Stimulated activated CD4-positive, alpha-beta T cell treated with anti-CD3 and anti-CD28 coated beads, Interleukin-1b, Interleukin-23, amount 100 ng/mL, for 4 hours (primary cell): ENCODE measurements at regions not wholly inside any gene's neighbourhood (a gene's known extent, or its start where the extent isn't known, plus 50 kb on each side); places are given as distances from the start of the nearest gene placed in this dataset.

Experiments
- DNase-seq, 2 donors: peaks; one replicate each; pipeline ENCODE4 v3.0.0-alpha.2; 2020; ENCODE audit warnings: low read depth in 2 of 2

DNA sequence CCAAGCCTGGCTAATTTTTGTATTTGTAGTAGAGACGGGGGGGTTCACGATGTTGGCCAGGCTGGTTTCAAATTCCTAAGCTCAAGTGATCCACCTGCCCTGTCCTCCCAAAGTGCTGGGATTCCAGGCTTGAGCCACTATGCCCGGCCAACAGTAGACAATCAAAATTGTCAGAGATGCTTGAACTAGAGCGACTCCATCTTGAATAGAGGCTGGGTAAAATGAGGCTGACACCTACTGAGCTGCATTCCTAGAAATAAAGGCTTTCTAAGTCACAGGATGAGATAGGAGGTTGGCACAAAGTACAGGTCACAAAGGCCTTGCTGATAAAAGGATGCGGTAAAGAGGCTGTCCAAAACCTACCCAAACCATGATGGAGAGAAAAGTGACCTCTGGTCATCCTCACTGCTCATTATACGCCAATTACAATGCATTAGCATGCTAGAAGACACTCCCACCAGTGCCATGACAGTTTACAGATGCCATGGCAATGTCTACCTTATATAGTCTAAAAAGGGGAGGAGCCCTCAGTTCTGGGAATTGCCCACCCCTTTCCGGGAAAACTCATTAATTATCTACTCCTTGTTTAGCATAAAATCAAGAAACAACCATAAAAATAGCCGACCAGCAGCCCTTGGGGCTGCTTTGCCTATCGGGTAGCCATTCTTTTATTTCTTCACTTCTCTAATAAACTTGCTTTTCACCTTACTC, 134.5 kb downstream of the BAMBI start:
- DNase-seq = no peak

DNA sequence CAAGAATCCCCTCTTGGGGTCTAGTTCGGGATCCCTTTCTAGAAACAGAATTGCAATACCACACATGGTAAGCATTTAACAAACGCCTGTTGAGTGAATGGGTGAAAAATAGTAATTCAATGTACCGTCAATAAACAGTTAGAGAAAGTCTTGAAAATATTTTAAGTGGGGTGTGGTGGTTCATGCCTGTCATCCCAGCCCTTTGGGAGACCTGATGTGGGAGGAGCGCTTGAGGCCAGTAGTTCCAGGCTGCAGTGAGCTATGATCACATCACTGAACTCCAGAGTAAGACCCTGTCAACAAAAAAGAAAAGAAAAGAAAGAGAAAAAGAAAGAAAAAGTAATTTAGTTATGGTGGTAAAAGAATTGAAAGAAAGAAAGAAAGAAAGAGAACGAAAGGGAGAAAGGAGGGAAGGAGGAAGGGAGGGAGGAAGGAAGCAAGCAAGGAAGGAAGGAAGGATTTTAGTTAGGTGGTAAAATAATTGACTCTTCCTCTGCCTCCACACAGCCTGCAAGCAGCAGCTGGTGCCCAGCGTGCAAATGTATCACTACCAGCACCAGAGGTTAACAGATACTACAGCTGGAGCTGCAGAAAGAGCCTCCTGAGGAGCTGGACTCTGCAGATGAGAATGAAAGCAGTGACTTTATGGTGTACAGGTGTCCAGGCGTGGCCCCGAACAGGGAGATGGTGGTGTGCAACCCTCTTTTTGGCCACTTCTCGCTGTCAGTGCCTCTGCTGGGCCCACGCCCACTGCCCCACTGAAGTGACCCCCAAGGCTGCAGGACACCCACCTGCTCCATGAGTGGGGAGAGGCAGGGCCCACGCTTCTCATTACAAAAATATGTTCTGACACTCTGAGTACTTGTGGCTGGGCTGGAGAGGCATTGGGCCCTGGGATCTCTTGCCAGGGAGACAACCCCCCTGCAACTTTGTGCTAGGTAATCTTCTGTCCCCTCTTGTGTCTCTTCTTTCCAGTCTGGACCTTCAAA, 135.4 kb downstream of the BAMBI start:
- no peak for DNase-seq

DNA sequence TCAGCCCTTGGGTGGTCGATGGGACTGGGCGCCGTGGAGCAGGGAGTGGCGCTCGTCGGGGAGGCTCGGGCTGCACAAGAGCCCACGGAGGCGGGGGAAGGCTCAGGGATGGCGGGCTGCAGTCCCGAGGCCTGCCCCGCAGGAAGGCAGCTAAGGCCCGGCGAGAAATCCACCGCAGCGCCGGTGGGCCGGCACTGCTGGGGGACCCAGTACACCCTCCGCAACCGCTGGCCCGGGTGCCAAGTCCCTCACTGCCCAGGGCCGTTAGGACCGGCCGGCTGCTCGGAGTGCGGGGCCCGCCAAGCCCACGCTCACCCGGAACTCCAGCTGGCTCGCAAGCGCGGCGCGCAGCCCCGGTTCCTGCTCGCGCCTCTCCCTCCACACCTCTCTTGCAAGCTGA, 138.4 kb downstream of the BAMBI start:
- no peak for DNase-seq

DNA sequence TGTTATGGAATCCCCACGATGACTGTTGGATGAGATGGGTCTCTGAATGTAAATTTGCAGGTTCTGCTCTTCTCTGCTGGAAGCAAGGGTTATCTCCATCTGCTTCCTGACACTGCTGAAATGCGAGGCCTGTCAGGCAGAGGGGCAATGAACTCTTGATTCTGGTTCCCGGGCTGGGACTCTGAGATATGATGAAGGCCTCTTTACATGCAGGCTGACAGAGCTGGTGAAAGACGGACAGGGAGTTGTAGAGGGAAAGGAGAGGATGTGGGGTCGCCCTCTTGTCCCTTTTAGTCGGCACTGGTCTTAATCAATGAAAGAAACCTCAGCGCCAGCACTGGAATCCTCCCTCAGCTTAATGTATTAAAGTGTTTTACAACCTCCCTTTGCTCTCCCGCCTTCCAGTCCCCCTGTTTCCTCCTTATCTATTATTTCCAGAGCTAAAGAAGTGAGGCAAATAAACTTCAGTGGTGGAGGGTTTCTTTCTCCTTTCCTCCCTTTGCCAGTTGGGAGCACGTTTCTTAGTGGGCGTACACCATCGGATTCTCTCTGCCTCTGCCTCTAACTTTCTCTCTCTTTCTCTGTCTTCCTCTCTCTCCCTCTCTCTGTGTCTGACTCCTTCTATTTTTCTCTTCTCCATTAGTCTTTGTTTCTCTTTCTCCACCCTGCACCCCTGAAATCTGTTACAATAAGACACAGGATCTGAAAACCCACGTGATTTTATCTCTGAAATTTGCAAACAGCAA, 145.6 kb downstream of the BAMBI start:
- DNase-seq = no peak

DNA sequence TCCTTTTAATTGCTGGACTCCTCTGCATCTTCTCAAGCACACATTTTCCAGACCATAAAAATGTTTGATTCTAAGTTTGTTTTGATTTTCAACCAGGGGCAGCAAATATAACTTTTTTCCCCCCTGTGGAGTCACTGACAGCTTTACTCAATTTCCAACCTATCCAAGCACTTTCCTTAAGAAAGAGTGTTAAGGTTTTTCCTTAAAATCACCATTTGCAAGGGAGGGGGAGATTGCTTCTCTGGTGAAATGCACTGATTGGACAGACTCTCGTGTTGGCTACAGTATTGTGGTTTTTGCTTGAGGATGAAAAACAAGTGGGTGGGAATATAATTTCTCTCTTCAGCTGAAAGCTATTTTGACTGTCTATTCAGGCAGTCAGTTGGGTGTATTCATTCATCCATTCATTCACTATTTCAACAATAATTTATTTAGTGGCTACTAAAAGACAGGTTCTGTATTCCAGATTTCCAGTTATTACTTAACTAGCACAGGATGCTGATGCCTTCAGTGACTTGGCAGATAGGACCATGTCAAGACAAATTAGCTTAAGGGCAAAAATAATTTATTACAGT, 146.3 kb downstream of the BAMBI start:
- no peak for DNase-seq

DNA sequence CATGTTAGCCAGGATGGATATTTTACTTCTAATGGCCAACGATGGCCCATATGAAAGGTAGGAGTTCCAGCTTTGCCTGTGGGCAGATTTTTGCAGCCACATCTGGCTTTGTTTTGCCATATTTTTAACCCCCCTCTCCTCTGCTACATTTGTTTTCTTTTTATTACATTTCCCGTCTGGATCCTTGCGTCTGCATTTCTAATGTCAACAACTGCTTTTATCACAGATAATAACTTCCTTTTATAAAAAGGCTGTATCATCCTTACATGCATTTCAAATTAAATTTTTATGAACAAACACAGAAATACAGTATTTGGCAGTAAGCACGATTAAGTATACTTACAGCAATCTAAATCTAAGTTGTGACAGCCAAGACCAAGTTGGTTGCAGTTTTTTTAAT, 156.0 kb downstream of the BAMBI start:
- DNase-seq = no peak

DNA sequence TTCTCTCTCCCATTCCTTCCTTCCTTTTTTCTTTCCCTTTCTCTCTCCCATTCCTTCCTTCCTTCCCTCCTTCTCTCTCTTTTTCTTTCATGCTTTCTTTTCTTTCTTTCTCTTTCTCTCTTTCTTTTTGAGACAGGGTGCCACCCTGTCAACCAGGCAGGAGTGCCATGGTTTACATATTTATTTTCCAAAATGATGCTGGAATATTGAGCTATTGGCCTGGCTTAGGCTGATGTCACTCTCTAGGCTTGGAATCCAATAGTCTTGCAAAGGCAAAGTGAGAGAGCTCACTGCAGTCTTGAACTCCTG, 159.1 kb downstream of the BAMBI start:
- DNase-seq = no peak

DNA sequence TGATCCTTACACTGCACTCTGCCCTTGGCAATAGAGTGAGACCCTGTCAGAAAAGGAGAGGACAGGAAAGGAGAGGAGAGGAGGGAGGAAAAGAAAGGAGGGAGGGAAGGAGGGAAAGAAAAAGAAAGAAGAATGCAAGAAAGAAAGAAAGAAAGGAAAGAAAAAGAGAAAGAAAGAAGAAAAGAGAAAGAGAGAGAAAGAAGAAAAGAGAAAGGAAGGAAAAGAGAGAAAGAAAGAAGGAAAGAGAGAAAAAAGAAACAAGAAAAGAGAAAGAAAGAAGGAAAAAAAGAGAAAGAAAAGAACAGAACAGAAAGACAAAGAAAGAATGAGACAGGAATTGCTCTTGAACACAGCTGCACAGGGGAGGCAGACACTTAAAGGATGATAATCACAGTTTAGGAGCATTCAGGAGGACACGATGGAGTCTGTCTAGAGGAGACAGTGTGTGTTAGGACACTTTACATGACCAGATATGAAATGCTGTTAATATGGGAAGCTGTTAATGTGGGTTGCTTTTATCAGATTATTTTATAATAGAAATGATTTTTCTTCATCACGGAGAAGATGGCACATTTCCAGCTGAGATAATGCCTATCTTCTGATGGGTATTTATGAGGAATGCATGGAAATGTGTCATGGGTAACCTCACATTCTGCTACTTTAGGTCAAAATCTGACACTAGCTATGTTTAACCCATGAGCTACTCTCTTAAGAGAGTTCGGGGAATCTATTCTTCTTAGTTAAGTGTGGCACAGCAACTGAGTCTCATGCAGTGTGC, 160.5 kb downstream of the BAMBI start:
- DNase-seq = no peak

DNA sequence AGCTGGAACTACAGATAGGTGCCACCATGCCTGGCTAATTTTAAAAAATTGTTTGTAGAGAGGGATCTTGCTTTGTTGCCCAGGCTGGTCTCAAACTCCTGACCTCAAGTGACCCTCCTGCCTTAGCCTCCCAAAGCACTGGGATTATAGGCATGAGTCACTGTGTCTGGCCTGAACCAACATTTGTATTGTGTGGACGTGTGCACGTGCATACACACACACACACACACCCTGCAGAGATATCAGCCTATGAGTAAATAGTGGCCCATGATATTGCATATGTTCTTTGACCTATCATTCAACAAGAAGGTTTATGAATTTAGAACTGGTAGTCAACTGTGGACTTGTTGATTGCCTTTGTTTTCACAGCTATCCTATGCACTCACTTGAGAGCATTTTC, 161.6 kb downstream of the BAMBI start:
- no peak for DNase-seq

DNA sequence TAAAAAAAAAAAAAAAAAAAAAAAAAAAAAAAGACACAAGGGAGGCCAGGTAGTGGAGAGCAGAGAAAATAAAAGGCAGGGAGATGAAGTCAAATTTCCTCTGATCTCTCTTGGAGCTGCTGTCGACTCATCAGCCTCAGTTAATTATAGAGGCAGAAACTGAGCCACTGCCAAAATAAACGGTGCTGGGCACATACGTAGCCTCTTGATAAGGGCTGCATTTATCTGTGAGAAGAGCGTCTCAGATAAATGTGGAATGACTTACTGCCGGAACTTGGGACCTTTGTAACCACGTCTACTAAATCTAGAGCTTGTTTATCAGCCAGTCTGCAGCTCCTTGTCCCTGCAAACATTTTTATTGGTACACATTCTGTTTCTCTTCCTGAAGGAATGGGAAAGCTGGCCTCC, 162.3 kb downstream of the BAMBI start:
- no peak for DNase-seq

DNA sequence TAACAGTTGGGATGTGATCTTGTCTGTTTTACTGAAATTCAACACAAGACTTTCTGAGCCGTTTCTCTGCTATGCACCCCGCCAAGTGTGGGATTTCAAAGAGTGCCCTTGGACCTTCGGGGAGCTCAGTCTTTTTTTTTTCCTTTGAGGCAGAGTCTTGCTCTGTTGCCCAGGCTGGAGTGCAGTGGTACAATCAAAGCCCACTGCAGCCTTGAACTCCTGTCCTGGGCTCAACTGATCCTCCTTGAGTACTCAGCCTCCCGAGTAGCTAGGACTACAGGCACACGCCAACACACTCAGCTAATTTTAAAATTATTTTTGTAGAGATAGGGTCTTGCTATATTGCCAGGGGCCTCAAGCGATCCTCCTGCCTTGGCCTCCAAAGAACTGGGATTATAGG, 162.9 kb downstream of the BAMBI start:
- DNase-seq = no peak

DNA sequence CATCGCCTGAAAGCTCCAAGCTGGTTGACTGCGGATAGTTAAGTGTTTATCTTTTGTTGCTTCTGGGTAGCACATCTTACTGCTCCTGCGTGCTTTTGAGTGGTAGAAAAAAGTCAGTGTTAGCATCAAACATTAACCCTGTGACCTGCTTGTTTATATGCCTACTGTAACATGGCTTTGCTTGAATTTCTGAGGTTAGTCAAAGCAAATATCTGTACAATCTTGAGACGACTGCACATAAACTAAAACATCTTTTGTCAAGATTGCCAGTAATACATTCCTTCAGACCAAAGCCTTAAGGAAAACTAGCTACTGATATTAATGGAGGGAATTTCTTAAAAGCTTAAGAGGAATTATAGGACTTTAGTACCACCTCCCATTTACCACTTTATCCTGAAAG, 163.7 kb downstream of the BAMBI start:
- DNase-seq = no peak

DNA sequence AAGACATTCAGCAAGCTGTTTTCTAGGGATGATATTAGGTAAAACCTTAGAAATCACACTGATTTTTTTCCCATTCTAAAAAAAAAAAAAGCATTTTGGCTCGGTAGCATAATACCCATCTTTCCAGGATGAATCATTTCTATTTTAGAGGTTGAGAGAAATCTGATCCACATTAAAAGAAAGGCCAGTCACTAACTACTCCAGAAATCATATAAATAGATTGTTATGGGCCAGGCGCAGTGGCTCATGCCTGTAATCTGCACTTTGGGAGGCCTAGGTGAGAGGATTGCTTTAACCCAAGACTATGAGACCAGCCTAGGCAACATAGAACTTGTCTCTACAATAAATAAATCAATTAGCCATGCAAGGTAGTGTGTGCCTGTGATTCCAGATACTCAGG, 164.3 kb downstream of the BAMBI start:
- DNase-seq = no peak

DNA sequence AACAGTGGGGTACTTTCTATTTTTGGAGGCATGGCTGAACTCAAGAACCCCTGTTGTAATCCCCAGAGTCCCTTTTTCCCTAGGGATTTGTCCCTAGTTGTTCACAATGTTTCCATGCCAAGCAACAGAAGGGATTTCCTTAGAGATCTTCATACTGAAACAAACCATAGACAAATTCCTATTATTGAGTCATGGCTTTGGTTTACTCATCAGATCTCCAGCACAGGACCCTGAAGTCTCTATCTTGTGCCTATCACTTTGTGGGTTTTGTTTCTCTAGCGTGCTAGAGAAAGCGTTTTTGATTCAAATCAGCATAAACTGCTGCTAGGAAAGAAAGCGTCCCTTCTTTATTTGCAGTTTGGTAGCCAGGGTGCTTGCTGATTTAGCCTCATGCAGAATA, 165.0 kb downstream of the BAMBI start:
- DNase-seq = no peak

DNA sequence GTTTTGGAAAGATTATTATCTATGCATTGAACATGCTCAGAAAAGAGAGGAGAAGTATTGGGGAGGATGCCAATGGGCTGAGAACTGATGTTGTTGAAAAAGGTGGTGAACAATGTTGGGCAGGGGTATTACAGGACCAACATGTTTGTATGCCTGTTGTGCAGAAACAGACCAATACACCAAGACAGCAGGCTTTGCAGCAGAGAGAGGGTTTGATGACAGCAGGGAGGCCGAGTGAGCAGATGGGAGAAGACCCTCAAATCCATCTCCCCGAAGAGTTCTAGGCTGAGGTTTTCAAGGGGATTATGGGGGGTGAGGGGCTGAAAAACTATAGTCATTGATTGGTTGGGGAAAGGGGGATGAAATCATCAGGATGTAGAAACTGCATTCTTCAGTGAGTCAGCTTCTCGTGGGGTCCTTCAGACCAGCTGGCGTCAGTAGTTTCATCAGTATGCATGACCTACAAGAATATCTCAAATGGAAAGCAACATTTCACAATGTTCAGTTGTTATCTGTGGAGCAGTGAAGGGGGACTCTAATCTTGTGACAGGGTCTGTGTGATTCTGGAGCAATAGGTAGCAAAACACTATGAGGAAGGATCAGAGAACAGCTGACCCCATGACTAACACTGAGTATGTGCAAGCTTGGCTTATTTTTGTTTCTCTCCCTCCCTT, 167.8 kb downstream of the BAMBI start:
- no peak for DNase-seq

DNA sequence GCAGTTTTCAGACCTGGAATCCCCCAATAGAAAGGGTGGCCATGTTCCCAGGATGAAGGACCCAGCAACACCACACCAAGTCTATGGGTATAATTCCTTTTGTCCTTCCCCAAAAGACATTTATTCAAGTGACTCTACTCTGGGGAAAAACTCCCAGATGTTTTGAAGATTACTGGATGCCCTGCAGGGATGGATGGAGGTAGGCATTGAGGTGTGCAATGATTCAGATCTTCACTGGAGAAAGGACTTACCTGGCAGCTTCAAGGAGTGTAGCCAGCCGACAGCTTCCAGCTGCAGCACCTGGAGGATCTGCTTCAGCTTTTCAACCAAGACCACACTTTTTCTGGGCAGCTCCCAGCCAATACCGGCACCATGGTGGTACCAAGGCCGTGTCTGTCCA, 172.0 kb downstream of the BAMBI start:
- no peak for DNase-seq

DNA sequence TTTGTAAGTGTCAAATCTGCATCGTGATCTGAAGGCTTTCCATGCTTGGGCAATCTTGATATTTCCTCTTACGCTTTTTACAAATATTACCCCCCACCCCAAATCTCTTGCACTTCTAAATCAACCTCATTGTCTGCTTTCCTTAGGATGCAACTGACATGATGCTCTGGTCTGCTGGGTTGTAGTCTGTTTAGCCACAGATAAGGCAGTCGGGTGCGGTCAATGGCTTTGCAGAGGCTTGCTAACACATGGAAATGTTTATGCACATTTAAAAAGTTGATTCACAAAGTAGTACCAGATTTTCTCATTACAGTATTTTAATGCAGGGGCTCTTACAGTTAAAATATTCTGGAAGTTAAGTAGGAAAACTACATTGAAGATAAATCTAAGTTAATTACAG, 172.5 kb downstream of the BAMBI start:
- no peak for DNase-seq

DNA sequence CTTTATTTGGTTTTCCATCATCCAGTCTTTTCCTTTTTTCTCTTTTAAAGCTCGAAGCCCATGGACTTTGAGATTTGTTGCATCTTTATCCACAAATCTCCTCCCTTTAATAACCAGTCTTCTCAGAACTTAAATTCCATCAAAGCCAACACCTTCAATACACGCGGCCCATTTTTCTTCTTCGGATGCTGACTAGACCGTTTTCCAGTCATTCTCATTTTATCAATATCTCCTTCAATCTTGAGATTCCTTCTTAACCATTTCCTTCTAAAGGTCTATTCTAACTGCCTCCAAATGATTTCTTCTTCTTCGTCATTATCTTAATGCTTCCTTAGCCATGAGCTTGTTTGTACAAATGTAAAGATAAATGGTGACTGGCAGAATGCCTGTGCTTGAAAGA, 173.5 kb downstream of the BAMBI start:
- DNase-seq = no peak

DNA sequence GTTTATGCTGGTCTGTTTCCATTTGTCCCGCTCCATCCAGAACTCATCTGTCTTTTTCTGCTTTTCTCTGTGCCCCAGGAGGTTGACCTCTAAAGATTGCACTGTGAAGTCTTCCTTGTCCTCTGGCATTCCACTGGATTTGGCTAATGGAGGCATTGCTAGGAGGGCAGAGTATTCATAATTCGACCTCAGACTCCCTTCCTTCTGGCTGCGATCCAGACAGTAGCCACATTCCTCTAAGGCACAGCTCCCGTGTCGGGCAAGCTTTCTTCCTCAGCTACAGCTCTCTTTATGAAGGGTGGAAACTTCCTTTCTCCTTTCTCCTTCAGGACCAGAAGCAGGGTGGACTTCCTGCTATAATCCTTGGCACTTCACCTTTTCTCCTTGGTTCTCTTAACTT, 175.9 kb downstream of the BAMBI start:
- DNase-seq = no peak

DNA sequence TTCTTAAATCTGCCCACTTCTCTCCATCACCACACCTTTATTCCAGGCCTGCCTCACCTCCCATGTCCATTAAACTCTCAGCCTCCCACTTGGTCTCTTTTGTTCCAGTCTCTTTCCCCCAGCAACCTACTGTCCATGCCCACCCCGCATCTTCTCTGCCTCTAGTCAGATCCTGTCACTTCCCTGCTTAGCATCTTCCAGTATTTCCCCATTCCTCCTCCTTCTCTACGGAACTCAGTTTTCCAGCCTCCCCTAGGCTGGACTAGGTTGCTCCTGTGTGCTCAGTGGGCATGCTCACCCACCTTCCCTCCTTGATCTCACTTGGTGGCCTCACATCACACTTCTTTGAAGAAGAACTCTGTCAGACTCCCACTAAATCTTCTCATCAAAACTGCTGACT, 179.8 kb downstream of the BAMBI start:
- no peak for DNase-seq

DNA sequence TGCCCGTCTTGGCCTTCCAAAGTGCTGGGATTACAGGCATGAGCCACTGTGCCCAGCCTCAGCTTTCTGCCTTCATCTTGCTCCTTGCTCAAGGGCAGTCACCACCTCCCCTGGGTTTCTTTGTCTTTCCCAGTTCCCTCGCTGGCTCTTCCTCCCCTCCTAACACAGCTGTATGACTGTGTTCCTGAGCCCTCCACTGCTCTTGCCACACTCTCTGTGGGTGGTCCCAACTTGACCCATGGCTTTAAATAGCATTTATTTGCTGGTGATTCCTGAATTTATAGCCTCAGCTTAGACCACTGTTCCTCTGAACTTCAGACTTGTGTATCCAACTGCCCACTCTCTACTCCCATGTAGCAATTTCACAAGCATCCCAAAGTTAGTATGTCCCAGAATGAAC, 181.3 kb downstream of the BAMBI start:
- DNase-seq = no peak
